Ishikawa (cell line): ENCODE measurements at regions not wholly inside any gene's neighbourhood (a gene's known extent, or its start where the extent isn't known, plus 50 kb on each side); places are given as distances from the start of the nearest gene placed in this dataset.

Source experiments
- CEBPB ChIP-seq: IDR thresholded peaks from 2 replicates; pipeline ENCODE4 v1.6.1; 2012
- CREB1 ChIP-seq: IDR thresholded peaks from 2 replicates; pipeline ENCODE4 v1.6.1; 2012; ENCODE audit warnings: low read depth
- EGR1 ChIP-seq: IDR thresholded peaks from 2 replicates; pipeline ENCODE4 v1.6.1; 2012
- EP300 ChIP-seq: IDR thresholded peaks from 2 replicates; pipeline ENCODE4 v1.6.1; 2012; ENCODE audit warnings: borderline replicate concordance
- NFIC ChIP-seq: IDR thresholded peaks from 2 replicates; pipeline ENCODE4 v1.6.1; 2012
- RAD21 ChIP-seq: IDR thresholded peaks from 2 replicates; pipeline ENCODE4 v1.6.1; 2012; ENCODE audit warnings: low read depth
- REST ChIP-seq: IDR thresholded peaks from 2 replicates; pipeline ENCODE4 v1.6.1; 2012; ENCODE audit warnings: low read depth, mild to moderate bottlenecking
- TAF1 ChIP-seq: IDR thresholded peaks from 2 replicates; pipeline ENCODE4 v1.6.1; 2012; ENCODE audit warnings: low read depth, mild to moderate bottlenecking
- TEAD4 ChIP-seq: IDR thresholded peaks from 2 replicates; pipeline ENCODE4 v1.6.1; 2012
- USF1 ChIP-seq: IDR thresholded peaks from 2 replicates; pipeline ENCODE4 v1.6.1; 2012
- TF ChIP-seq, protein P1 (sequence below): IDR thresholded peaks from 2 replicates; pipeline ENCODE4 v1.6.1; 2012

DNA sequence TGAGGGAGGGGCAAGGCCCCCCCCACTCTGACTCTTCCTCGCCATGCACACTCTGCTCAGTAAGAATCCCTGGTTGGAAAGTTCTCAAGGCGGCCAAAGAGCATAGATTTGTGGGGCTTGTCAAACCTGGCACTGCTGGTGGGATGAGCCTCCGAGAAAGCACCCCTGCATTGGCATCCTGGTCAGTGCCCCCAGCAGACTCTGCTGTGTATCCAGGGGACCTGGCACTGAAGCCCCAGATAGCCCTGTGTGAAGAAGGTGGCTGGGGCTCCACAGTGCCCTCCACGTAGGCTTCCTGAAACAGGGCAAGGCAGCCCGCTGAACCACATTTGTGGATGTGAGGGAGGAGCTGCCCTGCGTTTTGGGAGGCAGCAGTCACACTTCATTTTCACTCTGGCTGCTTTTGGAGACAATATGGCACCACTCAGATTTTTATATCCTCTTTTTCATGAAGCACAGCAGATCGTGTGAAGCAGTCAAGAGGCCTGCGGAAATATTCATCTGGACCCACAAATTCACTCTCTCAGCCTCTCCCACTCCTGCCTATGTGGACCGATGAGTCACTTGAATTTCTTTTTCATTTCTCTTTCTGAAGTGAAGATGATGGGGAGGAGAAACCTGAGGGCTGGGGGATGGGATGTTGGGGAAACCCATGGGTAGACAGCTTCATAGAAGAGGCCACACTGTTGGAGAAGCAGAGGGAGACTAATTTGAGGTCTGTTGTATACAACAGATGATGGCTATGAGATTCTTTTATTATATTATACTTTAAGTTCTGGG, 88.7 kb upstream of the BCL6 start:
- no peak for TF ChIP-seq REST
- no peak for TF ChIP-seq NFIC
- TF ChIP-seq EP300: no peak
- no peak for TF ChIP-seq CREB1
- TF ChIP-seq, protein P1, sequence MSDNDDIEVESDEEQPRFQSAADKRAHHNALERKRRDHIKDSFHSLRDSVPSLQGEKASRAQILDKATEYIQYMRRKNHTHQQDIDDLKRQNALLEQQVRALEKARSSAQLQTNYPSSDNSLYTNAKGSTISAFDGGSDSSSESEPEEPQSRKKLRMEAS: no peak
- no peak for TF ChIP-seq CEBPB
- TF ChIP-seq USF1: no peak
- no peak for TF ChIP-seq TAF1
- no peak for TF ChIP-seq TEAD4
- TF ChIP-seq EGR1: no peak
- no peak for TF ChIP-seq RAD21
